Ascending aorta (tissue), 2 donors: ENCODE measurements at regions not wholly inside any gene's neighbourhood (a gene's known extent, or its start where the extent isn't known, plus 50 kb on each side); places are given as distances from the start of the nearest gene placed in this dataset.

Experiments used
- DNase-seq, 2 donors: peaks; one replicate each; pipeline ENCODE4 v3.0.0-alpha.2; 2019; ENCODE audit warnings: low spot score in 2 of 2
- H3K27ac ChIP-seq, 2 donors: fragments of 200-600 bp; sonication (generic); one replicate each; pipeline ENCODE4 v1.5.1; 2016 to 2017; ENCODE audit warnings: mild to moderate bottlenecking in 1 of 2
- H3K27me3 ChIP-seq: fragments of 200-600 bp; sonication (generic); one replicate; pipeline ENCODE4 v1.5.1; 2017
- H3K36me3 ChIP-seq, 2 donors: fragments of 200-600 bp; sonication (generic); one replicate each; pipeline ENCODE4 v1.5.1; 2016
- H3K4me1 ChIP-seq, 2 donors: fragments of 200-600 bp; sonication (generic); one replicate each; pipeline ENCODE4 v1.5.1; 2016 to 2017; ENCODE audit warnings: mild to moderate bottlenecking in 1 of 2
- H3K4me3 ChIP-seq, 2 donors: fragments of 200-600 bp; sonication (generic); one replicate each; pipeline ENCODE4 v1.5.1; 2016 to 2017; ENCODE audit warnings: mild to moderate bottlenecking in 1 of 2
- H3K9me3 ChIP-seq, 2 donors: fragments of 200-600 bp; sonication (generic); one replicate each; pipeline ENCODE4 v1.5.1; 2016
- intact Hi-C: fragments of 100-400 bp; cut with DNase I; formaldehyde crosslinking; loops from one replicate; pipeline ENCODE4 v1.15.1; 2023
- TF ChIP-seq, protein P1 (sequence below), 3 experiments: fragments of 200-600 bp in 2 of 3; fragments of 450-650 bp in 1 of 3; sonication (generic) in 2 of 3; IDR thresholded peaks; one replicate each; pipeline ENCODE4 v1.5.1; 2016 to 2019; ENCODE audit warnings: antibody characterized with exemption in 3 of 3, mild to moderate bottlenecking in 1 of 3, moderate library complexity in 1 of 3

DNA sequence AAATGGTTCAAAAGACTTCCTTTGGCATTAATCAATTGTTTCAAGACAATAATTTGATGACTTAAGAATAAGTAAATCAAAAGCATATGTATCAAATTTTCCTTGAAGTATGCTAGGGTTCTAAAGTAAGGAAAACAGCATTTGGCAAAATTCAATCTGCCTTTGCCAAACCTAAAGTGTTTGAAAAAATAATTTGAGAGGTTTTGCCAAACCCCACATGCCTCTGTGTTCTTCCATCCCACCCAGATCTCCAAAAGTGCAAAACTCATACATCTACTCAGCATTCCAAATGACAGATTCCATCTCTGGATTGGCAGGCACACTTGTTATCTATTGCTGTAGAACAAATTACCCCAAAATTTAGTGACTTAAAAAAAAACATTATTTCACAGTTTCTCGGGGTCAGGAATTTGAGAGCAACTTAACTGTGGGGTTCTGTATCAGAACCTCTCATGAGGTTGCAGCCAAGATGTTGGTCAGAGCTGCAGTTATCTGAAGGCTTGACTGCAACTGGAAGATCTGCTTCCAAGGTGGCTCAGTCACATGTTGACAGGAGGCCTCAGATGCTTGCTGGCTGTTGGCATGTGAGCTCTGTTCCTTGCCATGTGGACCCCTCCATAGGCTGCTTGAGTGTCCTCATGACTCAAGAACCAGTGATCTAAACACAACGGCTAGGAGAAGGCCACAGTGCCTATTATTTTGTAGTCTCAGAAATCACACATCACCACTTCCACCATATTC, 100.6 kb upstream of the ARHGAP42 start:
- H3K27ac ChIP-seq: no peak overlapping the region
- no peaks in the 10 kb centered on the region for H3K4me1 ChIP-seq
- H3K27me3 ChIP-seq: no peaks in the 10 kb centered on the region
- no peaks in the 10 kb centered on the region for H3K9me3 ChIP-seq
- H3K36me3 ChIP-seq: no peaks in the 10 kb centered on the region
- intact Hi-C loops: no loop called here
- TF ChIP-seq, protein P1, sequence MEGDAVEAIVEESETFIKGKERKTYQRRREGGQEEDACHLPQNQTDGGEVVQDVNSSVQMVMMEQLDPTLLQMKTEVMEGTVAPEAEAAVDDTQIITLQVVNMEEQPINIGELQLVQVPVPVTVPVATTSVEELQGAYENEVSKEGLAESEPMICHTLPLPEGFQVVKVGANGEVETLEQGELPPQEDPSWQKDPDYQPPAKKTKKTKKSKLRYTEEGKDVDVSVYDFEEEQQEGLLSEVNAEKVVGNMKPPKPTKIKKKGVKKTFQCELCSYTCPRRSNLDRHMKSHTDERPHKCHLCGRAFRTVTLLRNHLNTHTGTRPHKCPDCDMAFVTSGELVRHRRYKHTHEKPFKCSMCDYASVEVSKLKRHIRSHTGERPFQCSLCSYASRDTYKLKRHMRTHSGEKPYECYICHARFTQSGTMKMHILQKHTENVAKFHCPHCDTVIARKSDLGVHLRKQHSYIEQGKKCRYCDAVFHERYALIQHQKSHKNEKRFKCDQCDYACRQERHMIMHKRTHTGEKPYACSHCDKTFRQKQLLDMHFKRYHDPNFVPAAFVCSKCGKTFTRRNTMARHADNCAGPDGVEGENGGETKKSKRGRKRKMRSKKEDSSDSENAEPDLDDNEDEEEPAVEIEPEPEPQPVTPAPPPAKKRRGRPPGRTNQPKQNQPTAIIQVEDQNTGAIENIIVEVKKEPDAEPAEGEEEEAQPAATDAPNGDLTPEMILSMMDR (IDR thresholded peaks at IDR 0.05): no peak
- no peak for DNase-seq
- no peak overlapping the region for H3K4me3 ChIP-seq

DNA sequence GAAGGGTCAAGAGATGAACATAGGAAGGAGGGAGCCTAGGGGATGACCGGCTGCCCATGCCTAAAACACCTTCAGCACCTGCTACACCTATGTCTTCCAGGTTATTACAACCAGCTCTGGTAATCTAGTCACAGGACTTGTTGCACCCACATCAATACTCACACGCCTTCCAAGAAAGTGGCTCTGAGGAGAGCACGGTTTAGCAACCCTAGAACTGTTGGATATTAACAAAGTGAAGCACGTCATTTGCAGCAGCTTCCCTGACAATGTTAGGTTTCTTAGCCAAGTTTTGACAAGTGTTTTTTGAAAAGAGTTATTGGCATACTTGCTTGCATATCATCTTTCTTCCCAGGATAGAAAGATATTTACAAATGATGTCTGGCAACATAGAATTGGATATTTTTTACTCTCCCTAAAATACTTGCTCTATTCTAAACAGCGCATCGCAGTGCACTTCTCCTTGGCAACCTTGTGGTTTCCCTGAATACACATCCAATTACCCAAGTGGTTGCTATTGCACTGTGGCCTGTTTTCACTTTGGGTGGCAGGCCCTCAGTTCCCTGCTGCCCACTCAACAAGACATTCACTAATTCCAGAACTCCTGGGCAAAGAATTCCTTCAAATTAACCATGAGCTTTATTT, 94.3 kb upstream of the ARHGAP42 start:
- Histone ChIP-seq H3K4me3 (no peak overlapping the region), H3K9me3 (no peaks in the 10 kb centered on the region), H3K27me3 (no peaks in the 10 kb centered on the region), H3K4me1 (no peaks in the 10 kb centered on the region), H3K27ac (no peak overlapping the region), H3K36me3 (no peaks in the 10 kb centered on the region)
- no peak for DNase-seq
- TF ChIP-seq, protein P1 (IDR thresholded peaks at IDR 0.05): no peak
- intact Hi-C loops: no loop called here

GRCh38 chr11:100593291-100593690, 93.8 kb upstream of the ARHGAP42 start:
- H3K4me3 ChIP-seq: no peak overlapping the region
- no peaks in the 10 kb centered on the region for H3K36me3 ChIP-seq
- no peaks in the 10 kb centered on the region for H3K4me1 ChIP-seq
- TF ChIP-seq, protein P1 (IDR thresholded peaks at IDR 0.05): no peak
- H3K27me3 ChIP-seq: no peaks in the 10 kb centered on the region
- no peaks in the 10 kb centered on the region for H3K9me3 ChIP-seq
- DNase-seq: no peak
- intact Hi-C loops: no loop called here
- no peak overlapping the region for H3K27ac ChIP-seq

GRCh38 chr11:100594320-100594719, 92.8 kb upstream of the ARHGAP42 start:
- no peak overlapping the region for H3K27ac ChIP-seq
- no peaks in the 10 kb centered on the region for H3K4me1 ChIP-seq
- H3K9me3 ChIP-seq: no peaks in the 10 kb centered on the region
- TF ChIP-seq, protein P1 (IDR thresholded peaks at IDR 0.05): no peak
- no peak overlapping the region for H3K4me3 ChIP-seq
- H3K27me3 ChIP-seq: no peaks in the 10 kb centered on the region
- no peak for DNase-seq
- intact Hi-C loops: no loop called here
- H3K36me3 ChIP-seq: no peaks in the 10 kb centered on the region

DNA sequence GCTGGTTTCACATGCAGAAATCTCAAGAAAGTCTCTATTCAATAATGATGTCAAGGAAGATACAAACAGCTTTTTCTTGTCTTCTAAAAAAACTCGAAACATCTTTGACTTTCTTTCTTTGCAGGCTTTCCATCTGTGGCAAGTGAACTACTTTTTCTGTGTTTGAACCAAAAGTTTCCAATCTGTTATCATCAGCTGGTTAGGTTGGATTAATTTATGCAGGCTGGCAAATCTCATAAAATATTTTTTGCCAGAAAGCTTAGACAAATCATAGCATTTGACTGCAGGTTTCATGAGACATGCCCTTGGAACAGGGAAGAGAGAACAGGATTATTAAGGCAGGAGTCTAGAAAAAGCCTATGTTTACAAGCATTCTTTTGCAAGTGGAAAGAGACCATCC, 86.1 kb upstream of the ARHGAP42 start:
- intact Hi-C loops: no loop called here
- DNase-seq: no peak
- H3K36me3 ChIP-seq: no peaks in the 10 kb centered on the region
- H3K27me3 ChIP-seq: no peaks in the 10 kb centered on the region
- H3K4me1 ChIP-seq: no peaks in the 10 kb centered on the region
- peaks cover 0 to 3% of the 10 kb centered on the region in 2 donors for H3K9me3 ChIP-seq
- no peak overlapping the region for H3K4me3 ChIP-seq
- H3K27ac ChIP-seq: no peak overlapping the region
- TF ChIP-seq, protein P1 (IDR thresholded peaks at IDR 0.05): no peak
